ENCODE measurements at regions not wholly inside any gene's neighbourhood (a gene's known extent, or its start where the extent isn't known, plus 50 kb on each side); places are given as distances from the start of the nearest gene placed in this dataset.

GRCh38 chr12:24488906-24489619 lies 459.8 kb downstream of the BCAT1 start:
- Mint-ChIP-seq H3K27ac (no peak overlapping the region), H3K4me3 (no peak overlapping the region), H3K27me3 (ENCODE audit: low read depth) (no peaks in the 10 kb centered on the region), H3K36me3 (no peaks in the 10 kb centered on the region), H3K4me1 (peaks cover 4% of the 10 kb centered on the region; the same call in 1 of the 2 replicates), H3K9me3 (no peaks in the 10 kb centered on the region)
- ATAC-seq = no peak
- DNase-seq (ENCODE audit: low spot score) = no peak
- POLR2A ChIA-PET = no interaction called here
- CTCF ChIA-PET = no interaction called here
- TF ChIP-seq ARID4B (CRISPR knock-in tag; IDR thresholded peaks at IDR 0.05; ENCODE audit: borderline replicate concordance) (no peak), MXD4 (CRISPR knock-in tag; IDR thresholded peaks at IDR 0.05; ENCODE audit: borderline replicate concordance) (no peak), RELA (CRISPR knock-in tag; IDR thresholded peaks at IDR 0.05; ENCODE audit: borderline replicate concordance) (no peak), ZNF512 (CRISPR knock-in tag; IDR thresholded peaks at IDR 0.05; ENCODE audit: borderline replicate concordance) (no peak), ATF6 (CRISPR knock-in tag; IDR thresholded peaks at IDR 0.05) (no peak), TEAD1 (CRISPR knock-in tag; IDR thresholded peaks at IDR 0.05) (no peak), STAT6 (CRISPR knock-in tag; conservative IDR thresholded peaks at IDR 0.05; ENCODE audit: low read depth) (no peak), NR1H2 (CRISPR knock-in tag; IDR thresholded peaks at IDR 0.05) (no peak), NR3C1 (CRISPR knock-in tag; conservative IDR thresholded peaks at IDR 0.05; ENCODE audit: low read depth) (no peak), CBFB (CRISPR knock-in tag; IDR thresholded peaks at IDR 0.05; ENCODE audit: low read depth) (no peak), E2F4 (CRISPR knock-in tag; IDR thresholded peaks at IDR 0.05; ENCODE audit: borderline replicate concordance, low read depth) (no peak), ETV6 (CRISPR knock-in tag; IDR thresholded peaks at IDR 0.05) (no peak), CREM (CRISPR knock-in tag; IDR thresholded peaks at IDR 0.05) (no peak)

Data from WTC11 (cell line).